Stimulated activated memory B cell treated with anti-CD40 and anti-IgM and Interleukin-4, amounts not matched to agents 10 μg/mL and 1 μg/mL and 100 μg/mL, for 72 hours (primary cell): ENCODE measurements at regions not wholly inside any gene's neighbourhood (a gene's known extent, or its start where the extent isn't known, plus 50 kb on each side); places are given as distances from the start of the nearest gene placed in this dataset.
"Not testable (repeated sequence)": the region's sequence is repeated elsewhere in the genome, so short reads cannot be mapped to it uniquely, and the experiment has no call there.

Source experiments
- ATAC-seq: fragments of 150-1000 bp; cut with Tn5 transposase; 2 replicates; pipeline ENCODE4 v1.10.0; 2021
- H3K27ac Mint-ChIP-seq: one replicate; pipeline ENCODE4 v1.8.0; 2022; ENCODE audit warnings: mild to moderate bottlenecking, mixed read lengths
- H3K27me3 Mint-ChIP-seq: one replicate; pipeline ENCODE4 v1.8.0; 2022; ENCODE audit warnings: mixed read lengths
- H3K36me3 Mint-ChIP-seq: one replicate; pipeline ENCODE4 v1.8.0; 2022; ENCODE audit warnings: mixed read lengths
- H3K4me1 Mint-ChIP-seq: one replicate; pipeline ENCODE4 v1.8.0; 2022; ENCODE audit warnings: mixed read lengths
- H3K4me3 Mint-ChIP-seq: one replicate; pipeline ENCODE4 v1.8.0; 2022; ENCODE audit warnings: mild to moderate bottlenecking, moderate library complexity, mixed read lengths
- H3K9me3 Mint-ChIP-seq: one replicate; pipeline ENCODE4 v1.8.0; 2022; ENCODE audit warnings: mixed read lengths

GRCh38 chr7:16298221-16298620, 123.1 kb downstream of the CRPPA start:
- Mint-ChIP-seq H3K27me3 (no peaks in the 10 kb centered on the region), H3K4me1 (no peaks in the 10 kb centered on the region), H3K9me3 (no peaks in the 10 kb centered on the region), H3K27ac (no peak overlapping the region), H3K4me3 (no peak overlapping the region), H3K36me3 (no peaks in the 10 kb centered on the region)
- ATAC-seq: no peak

DNA sequence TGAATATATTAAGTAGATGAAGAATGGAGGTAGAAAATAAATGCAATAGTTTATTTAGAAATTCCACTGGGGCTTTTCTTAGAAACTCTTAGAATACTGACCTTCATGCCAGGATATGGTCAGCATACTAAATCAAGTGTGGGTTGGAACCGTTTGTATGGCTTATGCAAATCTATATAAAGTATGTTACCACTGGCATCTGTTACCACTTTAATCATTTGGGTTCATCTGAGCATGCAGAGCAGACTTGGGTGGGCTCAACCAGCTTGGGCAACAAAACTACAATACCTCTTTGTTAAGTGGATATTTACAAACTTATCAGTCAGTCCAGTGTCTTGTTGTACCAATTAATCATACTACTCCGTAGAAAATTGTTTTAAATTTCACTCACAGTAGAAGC, 125.8 kb downstream of the CRPPA start:
- Mint-ChIP-seq H3K36me3 (no peaks in the 10 kb centered on the region), H3K9me3 (no peaks in the 10 kb centered on the region), H3K4me1 (no peaks in the 10 kb centered on the region), H3K4me3 (no peak overlapping the region), H3K27me3 (no peaks in the 10 kb centered on the region), H3K27ac (no peak overlapping the region)
- no peak for ATAC-seq

- Mint-ChIP-seq H3K36me3 (no peaks in the 10 kb centered on the region), H3K4me3 (no peak overlapping the region), H3K27me3 (no peaks in the 10 kb centered on the region), H3K4me1 (no peaks in the 10 kb centered on the region), H3K9me3 (no peaks in the 10 kb centered on the region), H3K27ac (no peak overlapping the region)
- ATAC-seq: no peak
Measured at GRCh38 chr7:16293669-16294425, 127.5 kb downstream of the CRPPA start.

DNA sequence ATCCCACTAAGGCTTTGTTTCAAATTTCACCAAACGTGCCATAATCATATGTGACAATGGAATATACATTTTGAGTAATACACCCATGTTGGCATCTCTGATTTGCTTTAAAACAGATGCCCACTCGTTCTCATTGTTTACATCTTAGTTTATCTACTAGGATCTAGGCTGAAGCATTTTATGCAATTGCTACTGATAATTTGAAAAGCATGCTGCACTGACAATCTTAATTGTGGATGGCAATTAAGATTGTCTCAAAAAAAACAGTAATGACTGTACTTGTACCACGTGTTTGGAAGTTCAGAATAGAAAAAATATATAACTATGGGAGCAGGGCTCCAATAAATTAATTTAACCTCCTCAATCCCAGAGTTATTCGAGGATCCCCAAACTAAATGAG, 136.8 kb downstream of the CRPPA start:
- no peaks in the 10 kb centered on the region for H3K27me3 Mint-ChIP-seq
- no peak for ATAC-seq
- no peaks in the 10 kb centered on the region for H3K36me3 Mint-ChIP-seq
- H3K27ac Mint-ChIP-seq: no peak overlapping the region
- peaks cover 3% of the 10 kb centered on the region for H3K9me3 Mint-ChIP-seq
- no peak overlapping the region for H3K4me3 Mint-ChIP-seq
- H3K4me1 Mint-ChIP-seq: no peaks in the 10 kb centered on the region

GRCh38 chr7:16278167-16278787, 143.1 kb downstream of the CRPPA start:
- H3K27me3 Mint-ChIP-seq: no peaks in the 10 kb centered on the region
- no peaks in the 10 kb centered on the region for H3K36me3 Mint-ChIP-seq
- no peaks in the 10 kb centered on the region for H3K4me1 Mint-ChIP-seq
- no peak overlapping the region for H3K27ac Mint-ChIP-seq
- H3K9me3 Mint-ChIP-seq: no peaks in the 10 kb centered on the region
- H3K4me3 Mint-ChIP-seq: no peak overlapping the region
- ATAC-seq: no peak

DNA sequence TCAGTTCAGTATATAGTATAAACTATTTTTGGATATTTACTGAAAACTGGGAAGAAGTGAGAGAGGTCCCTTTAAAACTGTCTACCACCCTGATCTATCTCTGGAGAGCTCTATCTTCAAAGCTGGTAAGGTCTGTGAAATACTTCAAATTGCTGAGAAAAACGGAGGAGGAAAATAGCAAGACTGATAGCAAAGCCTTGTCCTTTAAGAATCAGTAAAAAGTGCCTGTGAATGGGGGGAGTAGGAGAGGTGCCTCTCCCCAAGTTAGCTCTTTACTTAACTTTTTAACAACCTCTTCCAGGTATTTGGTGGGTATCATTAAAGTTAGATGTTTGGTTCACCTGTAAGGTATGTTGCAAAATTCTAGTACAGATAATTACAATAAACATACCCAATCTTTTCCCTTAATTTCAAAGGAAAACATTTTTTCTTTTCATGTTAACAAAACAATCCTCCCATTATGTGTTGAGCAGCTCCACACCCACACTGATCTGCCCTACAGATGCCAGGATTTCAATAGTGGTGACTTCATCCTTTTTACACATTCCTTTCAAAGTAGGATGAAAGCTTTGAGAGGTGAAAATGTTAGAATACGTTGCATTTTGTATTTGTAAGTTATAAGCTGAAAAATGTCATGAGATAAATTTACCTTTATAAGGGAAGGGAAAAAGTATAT, 149.2 kb downstream of the CRPPA start:
- no peak overlapping the region for H3K27ac Mint-ChIP-seq
- ATAC-seq: no peak
- no peaks in the 10 kb centered on the region for H3K36me3 Mint-ChIP-seq
- peaks cover 7% of the 10 kb centered on the region for H3K4me1 Mint-ChIP-seq
- H3K9me3 Mint-ChIP-seq: no peaks in the 10 kb centered on the region
- no peaks in the 10 kb centered on the region for H3K27me3 Mint-ChIP-seq
- no peak overlapping the region for H3K4me3 Mint-ChIP-seq

- Mint-ChIP-seq H3K4me1 (peaks cover 7% of the 10 kb centered on the region), H3K9me3 (no peaks in the 10 kb centered on the region), H3K27ac (no peak overlapping the region), H3K36me3 (no peaks in the 10 kb centered on the region), H3K4me3 (no peak overlapping the region), H3K27me3 (no peaks in the 10 kb centered on the region)
- no peak for ATAC-seq
Measured at GRCh38 chr7:16271355-16271915, 149.9 kb downstream of the CRPPA start.

- Mint-ChIP-seq H3K27me3 (no peaks in the 10 kb centered on the region), H3K4me1 (peaks cover 7% of the 10 kb centered on the region), H3K36me3 (no peaks in the 10 kb centered on the region), H3K4me3 (no peak overlapping the region), H3K9me3 (no peaks in the 10 kb centered on the region), H3K27ac (no peak overlapping the region)
- ATAC-seq: no peak
Measured at GRCh38 chr7:16270844-16271243, 150.5 kb downstream of the CRPPA start.

DNA sequence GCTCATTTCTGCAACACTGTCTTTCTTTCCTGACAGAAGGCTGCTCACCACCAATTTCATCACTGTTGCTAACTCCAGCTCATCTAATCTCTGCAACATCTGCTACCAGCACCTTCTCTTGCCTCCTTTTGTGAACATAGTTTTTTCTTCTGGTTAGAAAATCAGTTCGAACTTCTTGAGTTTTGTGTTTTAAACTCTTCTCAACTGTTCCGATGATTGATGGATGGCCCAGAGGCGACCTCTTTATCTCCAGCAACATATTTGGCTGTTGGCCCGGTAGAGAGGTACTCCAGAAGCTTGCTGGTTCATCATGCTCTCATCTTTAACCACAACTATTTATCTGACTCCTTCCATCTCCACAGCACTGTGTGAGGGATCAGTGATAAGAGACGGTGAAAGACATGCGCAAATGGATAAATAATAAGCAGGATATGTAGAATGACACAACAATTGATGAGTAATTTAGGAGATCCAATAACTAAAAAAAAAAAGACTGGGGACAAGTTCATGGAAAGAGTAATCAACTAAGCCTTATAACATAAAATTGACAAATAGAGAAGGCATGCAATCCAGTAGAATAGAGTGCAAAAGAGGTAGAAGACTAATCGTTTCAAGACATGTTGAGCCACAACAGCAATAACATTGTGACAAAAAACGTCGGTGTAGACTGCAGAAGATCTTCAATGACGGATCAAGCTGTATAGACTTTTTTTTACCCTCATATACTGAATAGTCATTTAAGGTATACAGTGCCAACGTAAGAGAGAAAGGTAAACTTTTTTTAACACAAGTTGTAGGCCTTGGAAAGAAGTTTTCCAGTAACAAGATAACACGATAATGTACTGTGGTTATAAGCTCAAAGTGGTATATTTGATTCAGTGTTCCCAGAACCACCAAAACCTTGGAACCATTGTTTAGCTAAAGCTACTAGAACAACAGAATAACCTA, 152.2 kb downstream of the CRPPA start:
- peaks cover 7% of the 10 kb centered on the region for H3K4me1 Mint-ChIP-seq
- ATAC-seq: no peak
- no peak overlapping the region for H3K4me3 Mint-ChIP-seq
- H3K36me3 Mint-ChIP-seq: no peaks in the 10 kb centered on the region
- no peaks in the 10 kb centered on the region for H3K9me3 Mint-ChIP-seq
- H3K27ac Mint-ChIP-seq: no peak overlapping the region
- no peaks in the 10 kb centered on the region for H3K27me3 Mint-ChIP-seq

DNA sequence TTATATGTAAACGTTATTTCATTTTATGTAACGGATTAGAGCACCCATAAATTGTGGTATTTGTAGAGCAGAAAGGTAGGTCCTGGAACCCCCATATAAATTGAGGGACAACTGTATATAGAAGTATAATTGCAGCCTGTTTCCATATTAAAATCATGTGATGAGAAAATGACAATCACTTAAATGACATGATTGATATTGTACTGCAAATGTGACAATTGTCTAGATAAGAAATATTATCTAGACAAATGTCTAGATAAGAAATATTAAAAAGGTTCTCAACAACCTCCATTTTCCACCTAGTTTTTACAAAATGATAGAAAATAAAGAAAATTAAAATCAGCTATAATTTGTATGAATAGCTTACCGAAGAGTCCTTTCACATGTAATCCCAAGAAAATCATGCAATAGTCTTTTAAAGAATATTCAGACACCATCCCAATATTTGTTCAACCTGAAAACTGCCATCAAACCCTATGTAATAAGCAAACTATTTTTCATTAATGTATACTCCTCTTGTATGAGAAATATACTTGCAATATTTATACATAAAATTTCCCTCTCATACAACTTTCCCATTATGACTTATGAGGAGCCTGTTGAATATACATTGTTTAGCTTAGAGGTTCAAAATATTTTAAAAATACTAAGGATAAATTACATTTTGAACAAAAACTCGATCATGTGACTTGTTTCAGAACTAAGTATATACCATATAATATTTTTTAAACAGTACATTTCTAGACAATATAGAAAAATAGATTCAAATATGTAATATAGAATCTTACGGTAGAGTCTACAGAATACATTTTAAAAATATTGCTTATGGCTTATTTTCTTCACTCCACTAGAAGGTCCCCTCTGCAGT, 153.2 kb downstream of the CRPPA start:
- H3K4me1 Mint-ChIP-seq: peaks cover 7% of the 10 kb centered on the region
- no peak for ATAC-seq
- no peak overlapping the region for H3K27ac Mint-ChIP-seq
- H3K27me3 Mint-ChIP-seq: no peaks in the 10 kb centered on the region
- H3K9me3 Mint-ChIP-seq: no peaks in the 10 kb centered on the region
- no peaks in the 10 kb centered on the region for H3K36me3 Mint-ChIP-seq
- no peak overlapping the region for H3K4me3 Mint-ChIP-seq

GRCh38 chr7:16266877-16267276, 154.5 kb downstream of the CRPPA start:
- no peak for ATAC-seq
- Mint-ChIP-seq H3K27me3 (no peaks in the 10 kb centered on the region), H3K27ac (no peak overlapping the region), H3K36me3 (no peaks in the 10 kb centered on the region), H3K4me3 (no peak overlapping the region), H3K9me3 (no peaks in the 10 kb centered on the region), H3K4me1 (peaks cover 7% of the 10 kb centered on the region)

DNA sequence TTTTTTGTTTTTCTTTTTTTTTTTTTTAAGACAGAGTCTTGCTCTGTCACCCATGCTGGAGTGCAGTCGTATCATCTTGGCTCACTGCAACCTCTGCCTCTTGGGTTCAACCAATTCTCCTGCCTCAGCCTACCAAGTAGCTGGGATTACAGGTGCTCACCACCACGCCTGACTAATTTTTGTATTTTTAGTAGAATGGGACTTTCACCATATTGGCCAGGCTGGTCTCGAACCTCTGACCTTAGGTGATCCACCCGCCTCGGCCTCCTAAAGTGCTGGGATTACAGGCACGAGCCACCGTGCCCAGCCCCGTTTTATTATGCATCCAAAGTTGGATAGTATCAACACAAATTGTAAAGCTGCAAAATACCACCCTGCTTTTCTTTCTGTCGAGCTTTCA, 154.9 kb downstream of the CRPPA start:
- not testable (repeated sequence) for H3K9me3 Mint-ChIP-seq, H3K27me3 Mint-ChIP-seq, H3K4me1 Mint-ChIP-seq, ATAC-seq, H3K36me3 Mint-ChIP-seq, H3K27ac Mint-ChIP-seq, H3K4me3 Mint-ChIP-seq

DNA sequence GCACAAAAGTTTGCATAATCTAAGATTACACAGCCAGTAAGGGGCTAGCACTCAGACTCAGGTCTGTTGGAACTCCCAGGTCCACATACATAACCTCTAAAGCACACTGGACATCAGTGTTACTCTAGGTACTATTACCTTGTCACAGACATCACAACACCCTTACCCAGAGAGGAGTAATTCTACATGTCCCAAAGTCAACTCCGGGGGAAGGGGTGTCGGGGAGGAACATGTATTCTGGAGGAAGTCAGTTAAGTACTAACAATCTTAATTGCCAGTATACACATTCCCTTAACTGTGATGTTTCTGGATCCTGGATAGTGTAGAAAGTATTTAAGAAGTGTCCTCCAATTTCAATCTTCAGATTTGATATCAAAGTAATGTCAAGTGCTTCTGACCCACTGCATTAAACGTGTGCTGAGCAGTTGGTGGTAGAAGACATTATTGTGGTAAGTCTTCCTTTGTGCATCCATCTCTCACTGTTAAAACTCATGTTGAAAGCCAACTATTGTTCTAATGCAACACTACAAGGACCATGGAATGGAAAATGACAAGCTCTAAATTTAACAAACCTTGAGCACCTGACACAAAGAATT, 155.4 kb downstream of the CRPPA start:
- Mint-ChIP-seq H3K36me3 (no peaks in the 10 kb centered on the region), H3K4me3 (no peak overlapping the region), H3K27me3 (no peaks in the 10 kb centered on the region), H3K4me1 (no peaks in the 10 kb centered on the region), H3K9me3 (no peaks in the 10 kb centered on the region), H3K27ac (no peak overlapping the region)
- no peak for ATAC-seq
